Activated CD4-positive, alpha-beta T cell treated with anti-CD3 and anti-CD28 coated beads, Interleukin-2, amount 10 ng/mL, durations not matched to agents 24 days and 14 days (primary cell): ENCODE measurements at regions not wholly inside any gene's neighbourhood (a gene's known extent, or its start where the extent isn't known, plus 50 kb on each side); places are given as distances from the start of the nearest gene placed in this dataset.

Experiments
- DNase-seq: peaks from one replicate; pipeline ENCODE4 v3.0.0; 2022
- H3K27ac Mint-ChIP-seq: one replicate; pipeline ENCODE4 v1.8.0; 2022; ENCODE audit warnings: mild to moderate bottlenecking, mixed read lengths
- H3K27me3 Mint-ChIP-seq: one replicate; pipeline ENCODE4 v1.8.0; 2022; ENCODE audit warnings: mixed read lengths
- H3K36me3 Mint-ChIP-seq: one replicate; pipeline ENCODE4 v1.8.0; 2022; ENCODE audit warnings: low read depth, mild to moderate bottlenecking, mixed read lengths
- H3K4me1 Mint-ChIP-seq: one replicate; pipeline ENCODE4 v1.8.0; 2021; ENCODE audit warnings: mixed read lengths
- H3K4me3 Mint-ChIP-seq: one replicate; pipeline ENCODE4 v1.8.0; 2022; ENCODE audit warnings: mild to moderate bottlenecking, moderate library complexity, mixed read lengths
- H3K9me3 Mint-ChIP-seq: one replicate; pipeline ENCODE4 v1.8.0; 2021; ENCODE audit warnings: mixed read lengths
- intact Hi-C: fragments of 100-400 bp; cut with micrococcal nuclease; formaldehyde crosslinking; loops from one replicate; pipeline ENCODE4 v1.15.1; 2023

GRCh38 chr9:78568774-78569173 lies 271.8 kb downstream of the PSAT1 start:
- Mint-ChIP-seq H3K4me1 (no peaks in the 10 kb centered on the region), H3K4me3 (no peak overlapping the region), H3K27ac (no peak overlapping the region), H3K36me3 (no peaks in the 10 kb centered on the region), H3K9me3 (no peaks in the 10 kb centered on the region), H3K27me3 (no peaks in the 10 kb centered on the region)
- no peak for DNase-seq
- intact Hi-C loops, result no loop called here

- no peak overlapping the region for H3K4me3 Mint-ChIP-seq
Observed at GRCh38 chr9:78572266-78572665, 275.3 kb downstream of the PSAT1 start.

GRCh38 chr9:78573205-78573604 lies 276.3 kb downstream of the PSAT1 start:
- intact Hi-C loops, result no loop called here

More at GRCh38 chr9:78572266-78572665, 275.3 kb downstream of the PSAT1 start:
- intact Hi-C loops, result no loop called here
- Mint-ChIP-seq H3K36me3 (no peaks in the 10 kb centered on the region), H3K9me3 (no peaks in the 10 kb centered on the region), H3K27ac (no peak overlapping the region), H3K4me1 (no peaks in the 10 kb centered on the region), H3K27me3 (no peaks in the 10 kb centered on the region)
- DNase-seq, result no peak

GRCh38 chr9:78573669-78574068 lies 276.7 kb downstream of the PSAT1 start:
- intact Hi-C loops, result no loop called here
- no peak for DNase-seq
- Mint-ChIP-seq H3K4me1 (no peaks in the 10 kb centered on the region), H3K9me3 (no peaks in the 10 kb centered on the region), H3K36me3 (no peaks in the 10 kb centered on the region), H3K27me3 (no peaks in the 10 kb centered on the region), H3K27ac (no peak overlapping the region), H3K4me3 (no peak overlapping the region)

More at GRCh38 chr9:78573205-78573604, 276.3 kb downstream of the PSAT1 start:
- H3K9me3 Mint-ChIP-seq, result no peaks in the 10 kb centered on the region
- H3K4me3 Mint-ChIP-seq, result no peak overlapping the region
- H3K4me1 Mint-ChIP-seq, result no peaks in the 10 kb centered on the region
- H3K27ac Mint-ChIP-seq, result no peak overlapping the region
- DNase-seq, result no peak
- H3K27me3 Mint-ChIP-seq, result no peaks in the 10 kb centered on the region
- no peaks in the 10 kb centered on the region for H3K36me3 Mint-ChIP-seq

- Mint-ChIP-seq H3K4me3 (no peak overlapping the region), H3K36me3 (no peaks in the 10 kb centered on the region), H3K4me1 (no peaks in the 10 kb centered on the region), H3K27ac (no peak overlapping the region), H3K27me3 (no peaks in the 10 kb centered on the region), H3K9me3 (no peaks in the 10 kb centered on the region)
- no peak for DNase-seq
- intact Hi-C loops, result no loop called here
Observed at GRCh38 chr9:78574354-78575045, 277.6 kb downstream of the PSAT1 start.

GRCh38 chr9:78575081-78575480 lies 278.2 kb downstream of the PSAT1 start:
- Mint-ChIP-seq H3K27ac (no peak overlapping the region), H3K9me3 (no peaks in the 10 kb centered on the region), H3K36me3 (no peaks in the 10 kb centered on the region), H3K4me3 (no peak overlapping the region), H3K27me3 (no peaks in the 10 kb centered on the region), H3K4me1 (no peaks in the 10 kb centered on the region)
- intact Hi-C loops, result no loop called here
- DNase-seq, result no peak

- no peaks in the 10 kb centered on the region for H3K36me3 Mint-ChIP-seq
- DNase-seq, result no peak
- no peak overlapping the region for H3K4me3 Mint-ChIP-seq
- H3K9me3 Mint-ChIP-seq, result no peaks in the 10 kb centered on the region
- no peaks in the 10 kb centered on the region for H3K27me3 Mint-ChIP-seq
- no peak overlapping the region for H3K27ac Mint-ChIP-seq
- intact Hi-C loops, result no loop called here
- H3K4me1 Mint-ChIP-seq, result no peaks in the 10 kb centered on the region
Observed at GRCh38 chr9:78575771-78576170, 278.8 kb downstream of the PSAT1 start.

GRCh38 chr9:78577156-78577906 lies 280.4 kb downstream of the PSAT1 start:
- Mint-ChIP-seq H3K36me3 (no peaks in the 10 kb centered on the region), H3K27me3 (no peaks in the 10 kb centered on the region), H3K27ac (no peak overlapping the region), H3K9me3 (no peaks in the 10 kb centered on the region), H3K4me1 (no peaks in the 10 kb centered on the region), H3K4me3 (no peak overlapping the region)
- intact Hi-C loops, result no loop called here
- no peak for DNase-seq

- Mint-ChIP-seq H3K27me3 (no peaks in the 10 kb centered on the region), H3K4me3 (no peak overlapping the region), H3K9me3 (no peaks in the 10 kb centered on the region), H3K4me1 (no peaks in the 10 kb centered on the region), H3K36me3 (no peaks in the 10 kb centered on the region), H3K27ac (no peak overlapping the region)
- intact Hi-C loops, result no loop called here
- no peak for DNase-seq
Observed at GRCh38 chr9:78578072-78578471, 281.1 kb downstream of the PSAT1 start.

GRCh38 chr9:78582821-78583220 lies 285.9 kb downstream of the PSAT1 start:
- intact Hi-C loops, result no loop called here
- Mint-ChIP-seq H3K27ac (no peak overlapping the region), H3K27me3 (peaks cover 7% of the 10 kb centered on the region), H3K9me3 (no peaks in the 10 kb centered on the region), H3K4me3 (no peak overlapping the region), H3K4me1 (no peaks in the 10 kb centered on the region), H3K36me3 (no peaks in the 10 kb centered on the region)
- no peak for DNase-seq

GRCh38 chr9:78584589-78584988 lies 287.7 kb downstream of the PSAT1 start:
- Mint-ChIP-seq H3K4me1 (no peaks in the 10 kb centered on the region), H3K36me3 (no peaks in the 10 kb centered on the region), H3K4me3 (no peak overlapping the region), H3K27me3 (peaks cover 7% of the 10 kb centered on the region), H3K27ac (no peak overlapping the region), H3K9me3 (no peaks in the 10 kb centered on the region)
- DNase-seq, result no peak
- intact Hi-C loops, result no loop called here

GRCh38 chr9:78585909-78586308 lies 289.0 kb downstream of the PSAT1 start:
- no peak for DNase-seq
- peaks cover 7% of the 10 kb centered on the region for H3K27me3 Mint-ChIP-seq
- H3K4me3 Mint-ChIP-seq, result no peak overlapping the region
- H3K27ac Mint-ChIP-seq, result no peak overlapping the region
- H3K4me1 Mint-ChIP-seq, result no peaks in the 10 kb centered on the region
- intact Hi-C loops, result no loop called here
- H3K9me3 Mint-ChIP-seq, result no peaks in the 10 kb centered on the region
- H3K36me3 Mint-ChIP-seq, result no peaks in the 10 kb centered on the region

- intact Hi-C loops, result no loop called here
- no peak overlapping the region for H3K4me3 Mint-ChIP-seq
- no peaks in the 10 kb centered on the region for H3K4me1 Mint-ChIP-seq
- no peak overlapping the region for H3K27ac Mint-ChIP-seq
- no peaks in the 10 kb centered on the region for H3K9me3 Mint-ChIP-seq
- H3K27me3 Mint-ChIP-seq, result no peaks in the 10 kb centered on the region
- DNase-seq, result no peak
- H3K36me3 Mint-ChIP-seq, result no peaks in the 10 kb centered on the region
Observed at GRCh38 chr9:78590068-78590467, 293.1 kb downstream of the PSAT1 start.

GRCh38 chr9:78592811-78593210 lies 295.9 kb downstream of the PSAT1 start:
- intact Hi-C loops, result no loop called here
- H3K4me3 Mint-ChIP-seq, result no peak overlapping the region
- no peaks in the 10 kb centered on the region for H3K27me3 Mint-ChIP-seq
- no peaks in the 10 kb centered on the region for H3K9me3 Mint-ChIP-seq
- no peaks in the 10 kb centered on the region for H3K36me3 Mint-ChIP-seq
- H3K4me1 Mint-ChIP-seq, result no peaks in the 10 kb centered on the region
- H3K27ac Mint-ChIP-seq, result no peak overlapping the region
- DNase-seq, result no peak
